ENCODE measurements at regions not wholly inside any gene's neighbourhood (a gene's known extent, or its start where the extent isn't known, plus 50 kb on each side); places are given as distances from the start of the nearest gene placed in this dataset. TPM values are rescaled to one million over a fixed set of nuclear protein-coding genes. Genes with fewer than 3 reads are reported as not detected.

DNA sequence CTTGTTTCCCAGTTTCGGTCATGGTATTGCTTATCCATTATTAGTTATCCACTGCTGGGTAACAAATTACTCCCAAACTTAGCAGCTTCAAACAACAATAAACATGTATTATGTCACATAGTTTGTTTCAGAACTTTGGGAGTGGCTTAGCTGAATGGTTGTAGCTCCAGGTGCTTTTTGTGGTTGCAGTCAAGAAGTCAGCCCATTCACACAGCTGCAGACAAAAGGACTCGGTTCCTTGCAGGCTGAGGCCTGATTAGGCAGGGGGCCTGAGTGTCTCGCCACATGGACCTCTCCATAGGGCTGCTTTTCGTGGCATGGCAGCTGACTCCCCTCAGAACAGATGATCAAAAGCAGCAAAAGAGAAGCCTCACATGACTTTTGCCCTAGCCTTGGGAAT is 58.2 kb upstream of the ITGA4 start:
- ATAC-seq, result no peak
- DNase-seq, result no peak
- Histone ChIP-seq H3K4me3 (no peak overlapping the region), H3K4me1 (ENCODE audit: low read depth) (no peaks in the 10 kb centered on the region), H3K36me3 (ENCODE audit: low read depth) (no peaks in the 10 kb centered on the region), H3K9me3 (no peaks in the 10 kb centered on the region)
- TF ChIP-seq, protein P1, sequence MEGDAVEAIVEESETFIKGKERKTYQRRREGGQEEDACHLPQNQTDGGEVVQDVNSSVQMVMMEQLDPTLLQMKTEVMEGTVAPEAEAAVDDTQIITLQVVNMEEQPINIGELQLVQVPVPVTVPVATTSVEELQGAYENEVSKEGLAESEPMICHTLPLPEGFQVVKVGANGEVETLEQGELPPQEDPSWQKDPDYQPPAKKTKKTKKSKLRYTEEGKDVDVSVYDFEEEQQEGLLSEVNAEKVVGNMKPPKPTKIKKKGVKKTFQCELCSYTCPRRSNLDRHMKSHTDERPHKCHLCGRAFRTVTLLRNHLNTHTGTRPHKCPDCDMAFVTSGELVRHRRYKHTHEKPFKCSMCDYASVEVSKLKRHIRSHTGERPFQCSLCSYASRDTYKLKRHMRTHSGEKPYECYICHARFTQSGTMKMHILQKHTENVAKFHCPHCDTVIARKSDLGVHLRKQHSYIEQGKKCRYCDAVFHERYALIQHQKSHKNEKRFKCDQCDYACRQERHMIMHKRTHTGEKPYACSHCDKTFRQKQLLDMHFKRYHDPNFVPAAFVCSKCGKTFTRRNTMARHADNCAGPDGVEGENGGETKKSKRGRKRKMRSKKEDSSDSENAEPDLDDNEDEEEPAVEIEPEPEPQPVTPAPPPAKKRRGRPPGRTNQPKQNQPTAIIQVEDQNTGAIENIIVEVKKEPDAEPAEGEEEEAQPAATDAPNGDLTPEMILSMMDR (IDR thresholded peaks at IDR 0.05), result no peak
- intact Hi-C loops (cut with DNase I, micrococcal nuclease), result no loop called here

DNA sequence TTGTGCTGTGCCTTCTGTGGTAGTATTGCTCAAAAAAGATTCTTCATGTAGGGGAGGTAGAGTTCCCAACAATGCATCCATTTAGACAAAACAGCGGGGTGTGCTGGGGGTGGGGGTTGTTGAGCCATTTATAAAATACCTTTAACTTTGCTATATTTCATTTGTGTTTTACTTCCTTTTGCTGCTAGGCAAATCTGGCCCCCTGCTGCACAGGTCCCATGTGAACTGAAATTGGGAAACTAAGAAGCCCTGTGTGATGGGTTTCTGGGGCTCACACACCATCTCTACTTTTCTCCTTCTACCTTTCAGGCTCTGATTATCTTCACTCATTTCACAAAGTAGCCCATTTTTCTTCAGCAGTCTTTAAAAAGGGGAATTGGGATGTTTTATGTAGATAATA is 52.7 kb upstream of the ITGA4 start:
- no peak for DNase-seq
- intact Hi-C loops (cut with DNase I, micrococcal nuclease), result no loop called here
- TF ChIP-seq, protein P1 (IDR thresholded peaks at IDR 0.05), result no peak

DNA sequence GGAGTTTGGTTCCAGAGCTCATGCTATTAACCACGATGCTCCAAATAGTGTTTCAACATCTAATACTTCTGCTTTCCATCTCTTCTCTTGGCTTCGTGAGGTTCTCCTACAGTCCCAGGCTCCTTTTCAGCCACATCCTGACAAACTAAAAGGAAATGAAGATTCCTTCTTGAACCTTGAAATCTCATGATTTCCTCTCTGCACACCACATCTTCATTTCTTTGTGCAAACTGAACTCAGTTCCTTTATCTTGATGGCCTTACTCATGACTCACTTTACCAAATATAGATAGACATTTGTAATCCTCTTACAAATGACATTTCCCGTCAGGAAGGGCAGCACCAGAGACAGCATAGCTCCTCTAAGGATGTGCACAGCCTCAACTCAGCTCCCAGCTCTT is 50.0 kb upstream of the ITGA4 start:
- TF ChIP-seq, protein P1 (IDR thresholded peaks at IDR 0.05), result no peak
- Histone ChIP-seq H3K4me3 (no peak overlapping the region), H3K4me1 (ENCODE audit: low read depth) (no peaks in the 10 kb centered on the region), H3K9me3 (no peaks in the 10 kb centered on the region), H3K36me3 (ENCODE audit: low read depth) (no peaks in the 10 kb centered on the region)
- DNase-seq (no peak), ATAC-seq (peak; percentile 19)
- intact Hi-C loops (cut with DNase I, micrococcal nuclease), result no loop called here

More for the DNA sequence above, 52.7 kb upstream of the ITGA4 start:
- no peak for ATAC-seq
- Histone ChIP-seq H3K36me3 (ENCODE audit: low read depth) (no peaks in the 10 kb centered on the region), H3K4me3 (no peak overlapping the region), H3K9me3 (no peaks in the 10 kb centered on the region), H3K4me1 (ENCODE audit: low read depth) (no peaks in the 10 kb centered on the region)

Small RNAs in the stretch of these regions (microRNA-seq; reads per million reads assigned to microRNA genes)
- gene MIR4437, result not detected

Data from mucosa of descending colon (tissue), 3 donors.